Stimulated activated memory B cell treated with anti-CD40 and anti-IgM and Interleukin-4, amounts not matched to agents 10 μg/mL and 1 μg/mL and 100 μg/mL, for 72 hours (primary cell): ENCODE measurements at regions not wholly inside any gene's neighbourhood (a gene's known extent, or its start where the extent isn't known, plus 50 kb on each side); places are given as distances from the start of the nearest gene placed in this dataset.

Experiments used
- ATAC-seq: fragments of 150-1000 bp; cut with Tn5 transposase; 2 replicates; pipeline ENCODE4 v1.10.0; 2021
- H3K27ac Mint-ChIP-seq: one replicate; pipeline ENCODE4 v1.8.0; 2022; ENCODE audit warnings: mild to moderate bottlenecking, mixed read lengths
- H3K27me3 Mint-ChIP-seq: one replicate; pipeline ENCODE4 v1.8.0; 2022; ENCODE audit warnings: mixed read lengths
- H3K36me3 Mint-ChIP-seq: one replicate; pipeline ENCODE4 v1.8.0; 2022; ENCODE audit warnings: mixed read lengths
- H3K4me1 Mint-ChIP-seq: one replicate; pipeline ENCODE4 v1.8.0; 2022; ENCODE audit warnings: mixed read lengths
- H3K4me3 Mint-ChIP-seq: one replicate; pipeline ENCODE4 v1.8.0; 2022; ENCODE audit warnings: mild to moderate bottlenecking, moderate library complexity, mixed read lengths
- H3K9me3 Mint-ChIP-seq: one replicate; pipeline ENCODE4 v1.8.0; 2022; ENCODE audit warnings: mixed read lengths

DNA sequence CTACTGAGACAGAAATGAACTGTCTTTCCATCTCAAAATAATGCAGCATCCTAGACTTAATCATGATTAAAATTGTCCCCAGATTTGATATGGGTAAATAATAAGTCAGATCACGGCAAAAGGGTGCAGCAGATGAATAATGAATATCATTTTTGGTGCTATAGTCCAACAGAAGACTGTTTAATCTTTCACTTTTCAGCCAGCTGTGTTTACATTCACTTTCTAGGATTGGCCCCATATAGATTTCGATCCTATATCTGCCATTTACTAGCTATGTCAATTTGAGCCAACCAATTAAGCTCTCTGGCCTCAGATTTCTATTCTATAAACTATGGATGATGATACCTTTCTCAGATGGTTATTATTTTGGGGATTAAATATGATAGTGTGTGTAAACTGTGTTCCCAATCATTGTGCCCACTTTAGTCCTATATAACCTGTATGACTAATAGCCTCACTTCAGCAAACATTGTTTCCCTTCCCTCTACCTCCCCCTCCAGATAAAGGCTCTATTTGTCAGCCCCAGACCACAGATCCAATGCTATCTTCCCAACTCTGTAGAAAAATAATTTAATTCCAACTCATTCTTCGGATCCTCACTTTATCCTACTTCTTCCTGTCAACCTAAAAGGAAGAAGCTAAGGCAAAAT, 53.6 kb upstream of the NT5E start:
- Mint-ChIP-seq H3K27ac (no peak overlapping the region), H3K4me1 (no peaks in the 10 kb centered on the region), H3K36me3 (no peaks in the 10 kb centered on the region), H3K27me3 (no peaks in the 10 kb centered on the region), H3K9me3 (no peaks in the 10 kb centered on the region), H3K4me3 (no peak overlapping the region)
- ATAC-seq, result no peak

DNA sequence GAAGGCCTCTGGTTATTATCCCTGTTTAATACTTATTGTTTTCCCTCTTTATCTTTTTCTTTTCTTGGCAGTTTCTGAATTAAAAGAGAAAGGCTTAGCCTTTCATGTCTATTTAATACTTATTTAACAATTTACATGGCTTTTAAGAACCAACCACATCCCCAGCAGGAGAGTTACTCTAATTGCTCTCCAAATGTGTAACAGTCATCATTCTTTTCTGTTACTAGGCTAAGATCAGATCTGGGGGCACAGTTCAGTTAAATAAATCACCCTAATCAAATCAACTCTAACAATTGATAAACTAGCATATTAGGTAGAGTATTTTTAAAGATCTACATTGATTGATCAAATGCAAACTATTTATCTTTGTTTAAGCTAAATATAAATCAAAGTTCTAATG, 54.1 kb upstream of the NT5E start:
- H3K27ac Mint-ChIP-seq, result no peak overlapping the region

DNA sequence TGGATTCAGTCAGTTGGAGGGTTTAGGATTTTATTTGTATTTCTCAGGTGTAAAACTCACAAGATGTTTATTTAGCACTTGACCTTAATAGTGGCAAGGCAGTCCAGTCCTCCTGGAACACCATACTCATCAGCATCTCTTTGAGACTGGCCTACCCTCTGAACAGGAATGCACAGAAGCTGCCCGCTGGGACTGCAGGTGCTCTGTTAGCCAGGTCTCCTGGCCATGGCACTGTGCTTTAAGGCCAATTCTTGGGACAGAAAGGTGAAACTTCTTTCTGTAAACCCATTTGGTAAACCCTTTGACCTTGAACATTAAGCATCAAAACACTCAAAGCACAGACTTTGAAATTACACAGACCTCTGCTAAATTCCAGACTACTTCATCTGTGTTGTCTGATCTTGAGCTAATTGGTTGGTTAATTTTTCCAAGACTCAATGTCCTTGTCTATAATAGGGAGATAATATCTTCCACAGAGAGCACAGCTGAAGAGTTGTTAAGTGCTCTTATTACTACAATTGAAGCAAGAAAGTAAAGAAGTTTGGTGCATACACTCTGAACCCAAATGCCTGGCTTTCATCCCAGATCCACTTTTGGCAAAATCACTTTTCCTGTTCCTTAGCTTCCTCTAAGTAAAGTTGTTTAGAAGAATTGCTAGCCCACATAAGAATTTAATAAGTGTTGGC, 54.9 kb upstream of the NT5E start:
- Mint-ChIP-seq H3K36me3 (no peaks in the 10 kb centered on the region), H3K27me3 (no peaks in the 10 kb centered on the region), H3K4me1 (no peaks in the 10 kb centered on the region), H3K9me3 (no peaks in the 10 kb centered on the region), H3K4me3 (no peak overlapping the region), H3K27ac (no peak overlapping the region)
- ATAC-seq, result no peak

More for the DNA sequence above, 54.1 kb upstream of the NT5E start:
- Mint-ChIP-seq H3K27me3 (no peaks in the 10 kb centered on the region), H3K4me1 (no peaks in the 10 kb centered on the region), H3K36me3 (no peaks in the 10 kb centered on the region), H3K9me3 (no peaks in the 10 kb centered on the region), H3K4me3 (no peak overlapping the region)
- no peak for ATAC-seq

GRCh38 chr6:85394199-85394598, 55.7 kb upstream of the NT5E start:
- no peaks in the 10 kb centered on the region for H3K4me1 Mint-ChIP-seq
- no peak for ATAC-seq
- H3K27me3 Mint-ChIP-seq, result no peaks in the 10 kb centered on the region
- H3K27ac Mint-ChIP-seq, result no peak overlapping the region
- H3K9me3 Mint-ChIP-seq, result no peaks in the 10 kb centered on the region
- no peaks in the 10 kb centered on the region for H3K36me3 Mint-ChIP-seq
- H3K4me3 Mint-ChIP-seq, result no peak overlapping the region

DNA sequence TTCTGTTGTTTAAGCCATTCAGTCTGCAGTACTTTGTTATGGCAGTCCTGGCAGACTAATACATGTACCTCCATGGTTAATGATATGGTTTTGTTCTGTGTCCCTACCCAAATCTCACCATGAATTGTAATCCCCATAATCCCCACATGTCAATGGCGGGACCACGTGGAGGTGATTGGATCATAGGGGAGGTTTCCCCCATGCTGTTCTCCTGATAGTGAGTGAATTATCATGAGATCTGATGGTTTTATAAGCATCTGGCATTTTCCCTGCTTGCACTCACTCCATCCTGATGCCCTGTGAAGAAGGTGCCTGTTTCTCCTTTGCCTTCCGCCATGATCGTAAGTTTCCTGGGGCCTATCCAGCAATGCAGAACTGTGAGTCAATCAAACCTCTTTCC, 57.5 kb upstream of the NT5E start:
- no peaks in the 10 kb centered on the region for H3K4me1 Mint-ChIP-seq
- no peaks in the 10 kb centered on the region for H3K9me3 Mint-ChIP-seq
- ATAC-seq, result no peak
- no peaks in the 10 kb centered on the region for H3K36me3 Mint-ChIP-seq
- H3K4me3 Mint-ChIP-seq, result no peak overlapping the region
- no peaks in the 10 kb centered on the region for H3K27me3 Mint-ChIP-seq
- H3K27ac Mint-ChIP-seq, result no peak overlapping the region

- Mint-ChIP-seq H3K4me1 (no peaks in the 10 kb centered on the region), H3K27ac (no peak overlapping the region), H3K4me3 (no peak overlapping the region), H3K9me3 (no peaks in the 10 kb centered on the region), H3K36me3 (no peaks in the 10 kb centered on the region), H3K27me3 (no peaks in the 10 kb centered on the region)
- ATAC-seq, result no peak
Observed at GRCh38 chr6:85390775-85391174, 59.1 kb upstream of the NT5E start.

DNA sequence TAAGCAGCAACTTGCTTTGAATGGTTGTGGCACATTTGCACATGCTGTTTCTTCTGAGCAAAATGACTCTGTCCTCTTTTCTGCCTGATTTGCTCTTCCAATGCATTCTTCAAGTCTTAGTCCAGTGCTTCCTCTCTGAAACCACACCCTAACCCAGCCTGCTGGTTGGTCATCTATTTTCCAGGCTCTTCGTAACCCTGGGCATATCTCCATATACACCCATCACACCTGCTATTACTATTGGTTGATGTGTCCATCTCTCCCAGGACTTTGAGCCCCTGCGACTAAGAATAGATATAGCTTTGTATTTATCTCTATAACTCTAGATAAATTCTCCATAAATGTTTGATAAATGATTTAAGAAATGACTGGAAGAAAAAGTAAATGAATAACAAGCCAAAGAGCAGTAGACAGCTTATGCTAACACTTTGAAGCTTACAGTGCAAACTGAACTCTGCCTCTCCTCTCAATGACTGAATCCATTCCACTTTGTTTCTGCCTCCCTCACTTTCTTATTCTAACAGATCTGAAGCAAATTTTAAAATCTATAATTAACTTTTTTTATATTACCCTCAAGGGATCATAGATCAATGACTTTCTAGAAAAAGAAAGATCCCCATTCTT, 59.7 kb upstream of the NT5E start:
- Mint-ChIP-seq H3K4me3 (no peak overlapping the region), H3K36me3 (no peaks in the 10 kb centered on the region), H3K9me3 (no peaks in the 10 kb centered on the region), H3K27me3 (no peaks in the 10 kb centered on the region), H3K27ac (no peak overlapping the region), H3K4me1 (no peaks in the 10 kb centered on the region)
- no peak for ATAC-seq

- H3K4me3 Mint-ChIP-seq, result no peak overlapping the region
Observed at GRCh38 chr6:85389151-85389797, 60.6 kb upstream of the NT5E start.

DNA sequence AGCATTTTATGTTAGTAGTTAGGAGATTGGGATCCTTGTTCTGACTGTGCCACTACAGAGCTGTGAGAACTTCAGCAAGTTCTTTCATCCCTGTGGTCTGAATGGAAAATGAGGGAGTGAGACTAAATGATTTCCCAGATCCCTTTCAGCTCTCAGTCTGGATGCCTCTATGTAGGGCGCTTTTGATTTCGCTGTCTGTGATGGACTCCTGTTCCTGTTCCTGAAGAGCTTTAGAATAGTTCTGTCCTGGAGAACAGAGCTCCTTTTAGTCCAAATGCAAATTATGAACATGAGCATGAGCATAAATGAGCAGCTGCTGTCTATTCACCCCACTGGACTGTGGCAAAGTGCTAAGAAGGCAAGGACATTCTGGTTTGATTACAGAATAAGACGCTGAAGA, 61.4 kb upstream of the NT5E start:
- H3K9me3 Mint-ChIP-seq, result no peaks in the 10 kb centered on the region
- no peaks in the 10 kb centered on the region for H3K27me3 Mint-ChIP-seq
- no peak overlapping the region for H3K27ac Mint-ChIP-seq
- no peaks in the 10 kb centered on the region for H3K36me3 Mint-ChIP-seq
- ATAC-seq, result no peak
- H3K4me1 Mint-ChIP-seq, result no peaks in the 10 kb centered on the region
- no peak overlapping the region for H3K4me3 Mint-ChIP-seq

More at GRCh38 chr6:85389151-85389797, 60.6 kb upstream of the NT5E start:
- no peak overlapping the region for H3K27ac Mint-ChIP-seq
- no peak for ATAC-seq
- H3K9me3 Mint-ChIP-seq, result no peaks in the 10 kb centered on the region
- no peaks in the 10 kb centered on the region for H3K27me3 Mint-ChIP-seq
- H3K4me1 Mint-ChIP-seq, result no peaks in the 10 kb centered on the region
- no peaks in the 10 kb centered on the region for H3K36me3 Mint-ChIP-seq

DNA sequence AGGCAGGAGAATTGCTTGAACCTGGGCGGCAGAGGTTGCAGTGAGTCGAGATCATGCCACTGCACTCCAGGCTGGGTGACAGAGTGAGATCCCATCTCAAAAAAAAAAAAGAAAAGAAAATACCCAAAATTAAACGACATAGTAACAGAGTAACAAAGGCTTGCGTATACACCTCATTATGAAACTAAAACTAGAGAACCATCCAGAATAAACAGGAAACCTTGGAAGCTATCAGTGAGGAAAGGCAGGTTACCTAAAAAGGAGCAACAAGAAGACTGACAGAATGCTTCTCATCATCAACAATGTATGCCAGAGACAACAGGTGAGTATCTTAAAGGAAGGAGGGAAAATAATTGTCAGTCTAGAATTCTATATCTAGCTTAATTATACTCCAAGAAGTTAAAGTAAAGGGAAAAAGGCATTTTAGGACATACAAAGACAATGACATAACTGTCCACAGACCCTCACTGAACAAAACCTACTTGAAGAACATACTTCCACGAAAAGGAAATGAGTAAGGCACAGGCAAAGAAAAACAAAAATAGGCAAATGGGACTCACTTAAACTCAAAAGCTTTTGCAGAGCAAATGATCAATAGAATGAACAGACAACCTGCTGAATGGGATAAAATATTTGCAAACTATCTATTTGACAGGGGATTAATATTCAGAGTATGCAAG, 64.1 kb upstream of the NT5E start:
- no peaks in the 10 kb centered on the region for H3K27me3 Mint-ChIP-seq
- no peaks in the 10 kb centered on the region for H3K4me1 Mint-ChIP-seq
- no peak overlapping the region for H3K4me3 Mint-ChIP-seq
- no peaks in the 10 kb centered on the region for H3K36me3 Mint-ChIP-seq
- H3K27ac Mint-ChIP-seq, result no peak overlapping the region
- no peak for ATAC-seq
- H3K9me3 Mint-ChIP-seq, result no peaks in the 10 kb centered on the region

DNA sequence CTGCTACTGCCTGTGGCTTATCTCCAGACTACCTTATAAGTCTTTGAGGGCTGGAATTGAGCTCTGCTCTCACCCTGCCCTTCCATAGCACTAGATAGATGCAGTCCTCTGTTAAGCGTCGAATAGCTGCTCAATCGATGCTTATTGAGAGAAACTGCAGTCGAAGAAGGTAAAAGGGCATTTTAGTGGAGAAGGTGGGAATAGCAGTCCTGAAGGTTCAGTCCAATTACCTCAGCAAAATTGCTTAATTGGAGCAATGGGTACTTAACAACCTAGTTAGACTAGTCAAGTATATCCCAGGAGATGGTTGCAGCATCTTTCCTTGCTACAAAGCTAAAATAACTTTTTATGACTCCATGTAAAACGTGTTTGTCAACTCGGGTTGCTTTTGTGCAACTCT, 66.8 kb upstream of the NT5E start:
- H3K9me3 Mint-ChIP-seq, result peaks cover 4% of the 10 kb centered on the region
- no peaks in the 10 kb centered on the region for H3K36me3 Mint-ChIP-seq
- no peaks in the 10 kb centered on the region for H3K27me3 Mint-ChIP-seq
- no peak overlapping the region for H3K4me3 Mint-ChIP-seq
- ATAC-seq, result no peak
- no peaks in the 10 kb centered on the region for H3K4me1 Mint-ChIP-seq
- no peak overlapping the region for H3K27ac Mint-ChIP-seq

- Mint-ChIP-seq H3K4me1 (no peaks in the 10 kb centered on the region), H3K4me3 (no peak overlapping the region), H3K36me3 (no peaks in the 10 kb centered on the region), H3K27me3 (no peaks in the 10 kb centered on the region), H3K9me3 (peaks cover 4% of the 10 kb centered on the region), H3K27ac (no peak overlapping the region)
- no peak for ATAC-seq
Observed at GRCh38 chr6:85382541-85382940, 67.3 kb upstream of the NT5E start.

DNA sequence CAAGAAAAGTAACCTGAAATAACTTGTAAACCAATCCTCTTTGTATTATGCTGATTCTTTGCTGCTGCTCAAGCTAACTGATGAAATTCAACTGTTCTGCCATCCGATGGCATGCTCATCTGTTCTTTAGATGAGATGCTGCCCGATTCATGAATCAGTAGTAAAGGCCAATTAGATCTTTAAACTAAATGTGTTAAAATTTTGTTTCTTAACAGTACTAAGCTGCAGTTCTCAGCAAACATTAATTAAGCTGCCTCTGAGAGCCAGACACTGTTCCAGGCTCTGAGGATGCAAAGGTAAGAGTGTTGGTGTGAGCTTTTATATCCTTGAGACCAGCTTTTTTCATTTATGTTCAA, 77.0 kb upstream of the NT5E start:
- no peak overlapping the region for H3K4me3 Mint-ChIP-seq
- no peaks in the 10 kb centered on the region for H3K36me3 Mint-ChIP-seq
- peaks cover 8% of the 10 kb centered on the region for H3K4me1 Mint-ChIP-seq
- H3K27ac Mint-ChIP-seq, result no peak overlapping the region
- no peaks in the 10 kb centered on the region for H3K27me3 Mint-ChIP-seq
- H3K9me3 Mint-ChIP-seq, result no peaks in the 10 kb centered on the region
- ATAC-seq, result no peak

DNA sequence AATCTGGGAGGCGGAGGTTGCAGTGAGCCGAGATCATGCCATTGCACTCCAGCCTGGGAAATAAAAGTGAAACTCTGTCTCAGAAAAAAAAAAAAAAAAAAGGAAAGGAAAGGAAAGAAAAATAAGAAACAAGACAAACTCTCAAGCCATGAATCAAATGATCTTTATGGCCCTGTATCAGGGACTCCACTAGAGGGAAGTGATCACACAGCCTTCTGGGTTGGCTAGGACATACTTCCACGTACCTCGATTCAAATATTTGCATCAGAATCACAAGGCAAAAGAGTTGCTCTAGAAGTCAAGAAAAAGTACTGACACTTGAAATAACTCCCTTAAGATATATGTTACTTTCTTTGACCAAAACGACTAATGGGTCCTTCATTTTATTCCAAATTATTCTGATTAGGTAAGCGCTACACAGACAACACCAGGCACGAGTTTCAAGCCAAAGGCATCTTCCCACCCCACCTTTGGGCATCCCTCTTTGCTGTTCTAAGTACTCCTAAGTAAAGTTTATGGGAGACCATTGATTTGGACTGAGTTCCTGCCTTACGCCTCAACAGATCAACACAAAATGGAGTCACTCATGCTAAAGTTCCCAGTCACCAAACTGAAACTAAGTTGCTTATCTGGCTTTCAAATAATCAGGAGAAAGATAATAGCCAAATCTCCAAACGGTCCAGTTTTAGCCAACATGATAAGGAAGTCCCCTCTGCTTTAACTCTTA, 77.5 kb upstream of the NT5E start:
- no peak overlapping the region for H3K4me3 Mint-ChIP-seq
- no peak for ATAC-seq
- no peaks in the 10 kb centered on the region for H3K9me3 Mint-ChIP-seq

DNA sequence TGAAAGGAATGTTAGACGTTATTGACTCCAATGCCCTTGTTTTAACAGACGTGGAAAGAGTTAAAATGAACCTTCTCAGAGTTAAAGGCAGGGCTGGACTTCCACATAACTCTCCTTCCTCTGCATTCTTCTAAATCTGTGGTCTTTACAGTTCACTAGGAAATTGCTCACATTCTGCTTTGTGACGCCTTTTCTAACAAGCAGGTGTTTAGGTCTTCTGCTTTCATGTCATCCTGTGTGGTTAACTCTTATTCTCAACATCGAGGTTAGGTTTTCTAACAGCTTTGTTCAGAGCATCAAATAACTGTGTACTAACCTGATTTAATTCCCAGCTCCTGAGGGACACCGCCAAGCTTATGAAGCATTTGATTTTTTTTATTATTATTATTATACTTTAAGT, 81.3 kb upstream of the NT5E start:
- no peak for ATAC-seq
- peaks cover 13% of the 10 kb centered on the region for H3K27me3 Mint-ChIP-seq
- no peak overlapping the region for H3K4me3 Mint-ChIP-seq

More for the DNA sequence above, 77.5 kb upstream of the NT5E start:
- Mint-ChIP-seq H3K4me1 (peaks cover 8% of the 10 kb centered on the region), H3K27ac (no peak overlapping the region), H3K27me3 (peaks cover 5% of the 10 kb centered on the region), H3K36me3 (no peaks in the 10 kb centered on the region)

More for the DNA sequence above, 81.3 kb upstream of the NT5E start:
- no peaks in the 10 kb centered on the region for H3K9me3 Mint-ChIP-seq
- peaks cover 8% of the 10 kb centered on the region for H3K4me1 Mint-ChIP-seq
- no peaks in the 10 kb centered on the region for H3K36me3 Mint-ChIP-seq
- H3K27ac Mint-ChIP-seq, result no peak overlapping the region
